Brain microvascular endothelial cell (primary cell): ENCODE measurements at regions not wholly inside any gene's neighbourhood (a gene's known extent, or its start where the extent isn't known, plus 50 kb on each side); places are given as distances from the start of the nearest gene placed in this dataset.

Source experiments
- DNase-seq: peaks from one replicate; pipeline ENCODE4 v3.0.0-alpha.2; 2020
- H3K27ac ChIP-seq: fragments of 250-450 bp; sonication (Bioruptor Pico); 2 replicates; pipeline ENCODE4 v1.5.1; 2020; ENCODE audit warnings: mild to moderate bottlenecking, moderate library complexity
- H3K27me3 ChIP-seq: fragments of 250-450 bp; sonication (Bioruptor Pico); replicated peaks from 2 replicates; pipeline ENCODE4 v1.5.1; 2020; ENCODE audit warnings: mild to moderate bottlenecking
- H3K36me3 ChIP-seq: fragments of 250-450 bp; sonication (Bioruptor Pico); replicated peaks from 2 replicates; pipeline ENCODE4 v1.5.1; 2020; ENCODE audit warnings: mild to moderate bottlenecking
- H3K4me3 ChIP-seq: 2 replicates; pipeline ENCODE4 v1.5.1; 2011; ENCODE audit warnings: low read depth, mild to moderate bottlenecking, control low read depth, low read length, moderate library complexity
- in situ Hi-C: cut with HindIII; loops from 2 replicates; pipeline ENCODE4 v1.10.0; 2017; ENCODE audit warnings: low sequenced_read_pairs, low pct_ligation_motif_present
- TF ChIP-seq, protein P1 (sequence below): IDR thresholded peaks from 2 replicates; pipeline ENCODE4 v1.5.1; 2011; ENCODE audit warnings: low read depth, mild to moderate bottlenecking, moderate library complexity, low read length, control low read depth, inconsistent platforms; ENCODE audit errors: missing control alignments

DNA sequence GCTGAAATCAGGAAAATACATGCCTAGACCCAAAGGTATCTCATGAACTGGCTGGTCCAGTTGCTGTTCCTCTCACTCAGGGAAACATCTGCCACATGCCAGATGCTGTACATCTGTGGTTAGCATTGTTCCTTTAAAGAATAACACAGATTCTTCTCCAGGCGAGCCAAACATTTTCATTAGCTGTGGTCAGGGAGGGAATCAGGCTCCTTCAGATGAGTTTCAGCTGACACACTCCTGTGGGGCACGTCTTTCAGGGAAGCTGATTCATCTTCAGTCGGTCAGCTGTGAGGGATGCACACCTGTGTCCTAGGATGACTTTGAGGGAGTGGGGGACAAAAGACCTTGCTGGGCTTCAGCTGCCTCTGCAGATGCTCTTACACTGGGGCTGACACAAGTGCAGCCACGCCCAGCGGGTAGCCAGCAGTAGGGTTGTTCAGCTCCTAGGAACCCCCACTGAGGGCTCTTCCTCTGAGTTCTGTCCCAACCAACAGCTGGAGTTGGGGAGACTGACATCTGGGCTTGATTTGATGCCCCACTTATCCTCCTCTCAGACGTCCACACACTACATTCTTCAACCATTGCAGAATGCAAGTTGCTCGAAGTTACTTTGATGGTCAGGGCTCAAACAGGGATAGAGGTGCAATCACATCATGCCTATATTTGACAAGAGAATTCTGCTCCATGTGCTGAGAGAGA is 155.0 kb downstream of the NUAK1 start:
- no peak overlapping the region for H3K4me3 ChIP-seq
- TF ChIP-seq, protein P1, sequence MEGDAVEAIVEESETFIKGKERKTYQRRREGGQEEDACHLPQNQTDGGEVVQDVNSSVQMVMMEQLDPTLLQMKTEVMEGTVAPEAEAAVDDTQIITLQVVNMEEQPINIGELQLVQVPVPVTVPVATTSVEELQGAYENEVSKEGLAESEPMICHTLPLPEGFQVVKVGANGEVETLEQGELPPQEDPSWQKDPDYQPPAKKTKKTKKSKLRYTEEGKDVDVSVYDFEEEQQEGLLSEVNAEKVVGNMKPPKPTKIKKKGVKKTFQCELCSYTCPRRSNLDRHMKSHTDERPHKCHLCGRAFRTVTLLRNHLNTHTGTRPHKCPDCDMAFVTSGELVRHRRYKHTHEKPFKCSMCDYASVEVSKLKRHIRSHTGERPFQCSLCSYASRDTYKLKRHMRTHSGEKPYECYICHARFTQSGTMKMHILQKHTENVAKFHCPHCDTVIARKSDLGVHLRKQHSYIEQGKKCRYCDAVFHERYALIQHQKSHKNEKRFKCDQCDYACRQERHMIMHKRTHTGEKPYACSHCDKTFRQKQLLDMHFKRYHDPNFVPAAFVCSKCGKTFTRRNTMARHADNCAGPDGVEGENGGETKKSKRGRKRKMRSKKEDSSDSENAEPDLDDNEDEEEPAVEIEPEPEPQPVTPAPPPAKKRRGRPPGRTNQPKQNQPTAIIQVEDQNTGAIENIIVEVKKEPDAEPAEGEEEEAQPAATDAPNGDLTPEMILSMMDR: no peak
- peak overlapping the region; percentile 59 for H3K27ac ChIP-seq
- H3K36me3 ChIP-seq: no peaks in the 10 kb centered on the region
- no peaks in the 10 kb centered on the region for H3K27me3 ChIP-seq
- peak; percentile 85 for DNase-seq
- in situ Hi-C loops: no loop called here

DNA sequence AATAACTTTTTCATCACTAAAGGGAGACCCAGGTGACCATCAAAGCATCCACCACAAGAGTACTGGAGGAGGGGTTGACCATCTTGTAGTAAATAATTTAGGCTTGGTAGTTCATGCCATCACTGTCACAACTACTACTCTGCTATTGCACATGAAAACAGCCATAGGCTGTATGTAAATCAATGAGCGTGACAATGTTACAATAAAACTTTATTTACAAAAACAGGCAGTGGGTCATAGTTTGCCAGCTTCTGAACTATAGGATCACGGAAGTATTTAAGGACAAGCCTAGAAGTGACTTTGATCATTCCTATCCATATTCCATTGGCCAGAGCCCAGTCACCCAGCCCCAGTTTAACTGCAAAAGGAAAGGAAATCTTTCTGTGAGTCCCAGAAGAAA is 153.4 kb downstream of the NUAK1 start:
- in situ Hi-C loops: no loop called here
- H3K27me3 ChIP-seq: no peaks in the 10 kb centered on the region
- no peak for DNase-seq
- no peak overlapping the region for H3K4me3 ChIP-seq
- no peaks in the 10 kb centered on the region for H3K36me3 ChIP-seq
- no peak overlapping the region for H3K27ac ChIP-seq
- TF ChIP-seq, protein P1: no peak

DNA sequence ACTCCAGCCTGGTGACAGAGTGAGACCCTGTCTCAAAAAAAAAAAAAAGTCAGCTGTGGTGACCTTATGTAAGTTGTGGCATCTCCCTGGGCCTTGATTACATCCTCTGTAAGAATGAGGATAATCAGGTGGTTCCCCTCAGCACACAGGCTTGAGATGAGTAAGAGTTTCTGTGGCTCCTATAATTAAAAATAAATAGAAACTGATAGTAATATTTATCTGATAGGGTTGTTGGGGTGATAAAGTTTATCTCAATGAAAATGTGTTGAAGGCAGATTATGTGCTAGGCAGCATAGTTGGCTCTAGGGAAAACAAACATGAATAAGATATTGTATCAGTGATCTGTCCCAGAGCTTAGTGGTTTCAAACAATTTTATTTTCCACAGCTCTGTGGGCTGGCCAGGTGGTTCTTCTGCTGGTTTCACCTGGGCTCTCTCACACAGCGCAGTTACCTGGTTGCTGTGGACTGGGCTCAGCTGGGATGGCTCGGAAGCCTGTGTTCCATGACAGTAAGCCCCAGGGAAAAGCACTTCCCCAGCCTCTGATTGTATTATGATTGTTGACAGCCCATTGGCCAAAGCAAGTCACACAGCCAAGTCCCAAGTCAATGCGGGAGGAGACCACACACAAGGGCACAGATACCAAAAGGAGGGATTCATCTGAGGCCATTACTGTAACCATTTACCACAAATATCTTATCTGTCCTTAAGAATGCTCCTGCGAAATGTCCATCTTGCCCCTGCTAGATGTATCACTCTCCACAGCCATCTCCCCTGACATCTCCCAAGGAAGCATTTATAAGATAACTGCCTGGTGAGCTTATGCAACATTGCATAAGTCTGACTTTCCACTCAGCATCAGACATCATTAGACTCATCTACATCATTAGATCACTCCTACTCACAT is 151.7 kb downstream of the NUAK1 start:
- TF ChIP-seq, protein P1: no peak
- peak overlapping the region; percentile 72 for H3K27ac ChIP-seq
- H3K4me3 ChIP-seq: no peak overlapping the region
- H3K27me3 ChIP-seq: no peaks in the 10 kb centered on the region
- DNase-seq: peak; percentile 95
- in situ Hi-C loops: no loop called here
- H3K36me3 ChIP-seq: no peaks in the 10 kb centered on the region

DNA sequence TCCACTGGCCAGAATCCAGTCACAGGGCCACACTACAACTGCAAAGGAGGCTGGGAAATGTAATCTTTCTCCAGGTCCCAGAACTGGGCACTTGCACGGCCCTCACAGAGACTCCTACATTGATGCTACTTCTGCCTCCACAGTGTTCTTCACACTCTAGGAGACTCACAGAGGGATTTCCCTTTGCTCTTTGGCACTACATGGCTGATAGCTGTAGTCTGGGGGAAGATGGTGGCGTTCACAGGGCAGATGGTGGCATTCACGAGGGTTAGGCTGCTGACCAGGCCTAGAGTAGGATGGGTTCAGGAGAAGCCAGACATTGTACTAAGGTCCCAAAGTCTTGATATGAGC is 151.1 kb downstream of the NUAK1 start:
- H3K4me3 ChIP-seq: no peak overlapping the region
- no peak for DNase-seq
- H3K27ac ChIP-seq: peak overlapping the region; percentile 72
- no peaks in the 10 kb centered on the region for H3K36me3 ChIP-seq
- in situ Hi-C loops: no loop called here
- no peaks in the 10 kb centered on the region for H3K27me3 ChIP-seq
- TF ChIP-seq, protein P1: no peak

DNA sequence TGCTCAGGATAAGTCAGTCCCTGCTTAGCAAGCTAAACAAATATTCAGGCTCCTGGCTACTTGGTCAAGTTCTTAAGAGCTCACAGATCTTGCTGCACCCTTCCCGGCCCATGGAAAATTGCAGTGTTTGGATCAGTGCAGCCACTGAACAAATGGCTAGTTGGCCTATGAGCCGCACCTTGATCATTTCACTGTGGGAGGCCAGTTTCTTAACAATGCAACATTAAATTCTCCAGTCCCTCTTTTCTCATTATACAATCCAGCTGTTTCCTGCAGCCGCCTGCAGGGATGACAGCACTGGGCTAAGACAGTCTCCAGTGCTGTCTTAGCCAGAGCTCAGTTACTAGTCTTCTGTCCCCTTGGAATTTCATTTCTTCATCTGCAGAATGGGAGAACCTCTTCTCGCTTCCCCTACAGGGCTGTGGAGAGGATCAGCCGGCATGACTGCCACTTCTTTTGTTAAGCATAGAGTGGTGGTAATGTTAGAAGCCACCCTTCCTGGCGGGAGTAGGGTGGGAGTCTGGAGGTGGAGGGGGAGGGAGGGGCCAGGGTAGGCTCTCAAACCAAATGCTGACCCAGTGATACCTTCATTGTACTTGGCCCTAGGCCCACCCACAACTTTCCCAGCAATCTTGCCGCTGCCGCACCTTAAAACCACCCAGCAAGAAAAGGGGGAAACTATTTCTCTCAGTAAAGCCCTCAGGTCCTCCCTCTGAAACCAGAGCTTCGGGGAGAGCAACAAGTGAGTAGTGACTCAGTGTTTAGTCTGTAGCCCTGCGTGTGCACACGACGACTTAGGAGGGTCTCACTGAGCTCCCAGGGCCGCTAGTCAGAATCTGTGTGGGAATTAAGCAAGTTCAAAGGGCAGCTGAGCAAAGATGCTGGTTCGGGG is 145.7 kb downstream of the NUAK1 start:
- in situ Hi-C loops: no loop called here
- H3K4me3 ChIP-seq: no peak overlapping the region
- peak; percentile 27 for DNase-seq
- no peaks in the 10 kb centered on the region for H3K36me3 ChIP-seq
- H3K27ac ChIP-seq: no peak overlapping the region
- no peaks in the 10 kb centered on the region for H3K27me3 ChIP-seq
- TF ChIP-seq, protein P1: no peak
